Suppressor macrophage (primary cell): ENCODE measurements at regions not wholly inside any gene's neighbourhood (a gene's known extent, or its start where the extent isn't known, plus 50 kb on each side); places are given as distances from the start of the nearest gene placed in this dataset.

Experiments
- DNase-seq, 4 experiments: peaks; one replicate each; pipeline ENCODE4 v3.0.0-alpha.2; 2020 to 2022

- peak in 2 of 4 experiments; percentile 23 to 36 for DNase-seq
These were observed 288.1 kb downstream of the ETS1 start for GRCh38 chr11:128299132-128299726.

- DNase-seq = no peak
These were observed 289.1 kb downstream of the ETS1 start for GRCh38 chr11:128298271-128298670.

- no peak for DNase-seq
These were observed 289.6 kb downstream of the ETS1 start for GRCh38 chr11:128297805-128298204.

GRCh38 chr11:128297091-128297651 is 290.2 kb downstream of the ETS1 start:
- DNase-seq = no peak

- peak in 3 of 4 experiments; percentile 44 to 63 (median 47) for DNase-seq
These were observed 292.7 kb downstream of the ETS1 start for GRCh38 chr11:128294671-128295050.

GRCh38 chr11:128294001-128294670 is 293.2 kb downstream of the ETS1 start:
- DNase-seq = no peak

- peak in 2 of 4 experiments; percentile 19 to 29 for DNase-seq
These were observed 295.5 kb downstream of the ETS1 start for GRCh38 chr11:128291835-128292234.

GRCh38 chr11:128291007-128291406 is 296.4 kb downstream of the ETS1 start:
- DNase-seq = no peak

- peak; percentile 67 to 84 (median 74) for DNase-seq
These were observed 297.1 kb downstream of the ETS1 start for GRCh38 chr11:128290106-128290840.

GRCh38 chr11:128289048-128289447 is 298.3 kb downstream of the ETS1 start:
- no peak for DNase-seq

GRCh38 chr11:128288368-128288767 is 299.0 kb downstream of the ETS1 start:
- DNase-seq = no peak

- no peak for DNase-seq
These were observed 302.0 kb downstream of the ETS1 start for GRCh38 chr11:128285321-128285720.

- DNase-seq = no peak
These were observed 302.7 kb downstream of the ETS1 start for GRCh38 chr11:128284634-128285033.

- DNase-seq = no peak
These were observed 303.9 kb downstream of the ETS1 start for GRCh38 chr11:128283451-128283850.

- DNase-seq = no peak
These were observed 305.3 kb downstream of the ETS1 start for GRCh38 chr11:128282053-128282452.

- peak in 3 of 4 experiments; percentile 15 to 36 (median 15) for DNase-seq
These were observed 307.5 kb downstream of the ETS1 start for GRCh38 chr11:128279866-128280265.

- DNase-seq = peak in 1 of 4 experiments; percentile 37
These were observed 313.6 kb downstream of the ETS1 start for GRCh38 chr11:128273736-128274135.

- DNase-seq = peak in 2 of 4 experiments; percentile 66 to 67
These were observed 316.0 kb downstream of the ETS1 start for GRCh38 chr11:128271401-128271800.

- no peak for DNase-seq
These were observed 317.9 kb downstream of the ETS1 start for GRCh38 chr11:128269466-128269865.

- no peak for DNase-seq
These were observed 320.5 kb downstream of the ETS1 start for GRCh38 chr11:128266893-128267292.

GRCh38 chr11:128262463-128263345 is 324.7 kb downstream of the ETS1 start:
- peak in 3 of 4 experiments; percentile 9 to 22 (median 9) for DNase-seq

- DNase-seq = no peak
These were observed 326.3 kb downstream of the ETS1 start for GRCh38 chr11:128261011-128261421.
